Ascending aorta (tissue), 2 donors: ENCODE measurements at regions not wholly inside any gene's neighbourhood (a gene's known extent, or its start where the extent isn't known, plus 50 kb on each side); places are given as distances from the start of the nearest gene placed in this dataset.
"Not testable (repeated sequence)": the region's sequence is repeated elsewhere in the genome, so short reads cannot be mapped to it uniquely, and the experiment has no call there.

ENCODE experiments used
- DNase-seq, 2 donors: peaks; one replicate each; pipeline ENCODE4 v3.0.0-alpha.2; 2019; ENCODE audit warnings: low spot score in 2 of 2
- H3K27ac ChIP-seq, 2 donors: fragments of 200-600 bp; sonication (generic); one replicate each; pipeline ENCODE4 v1.5.1; 2016 to 2017; ENCODE audit warnings: mild to moderate bottlenecking in 1 of 2
- H3K27me3 ChIP-seq: fragments of 200-600 bp; sonication (generic); one replicate; pipeline ENCODE4 v1.5.1; 2017
- H3K36me3 ChIP-seq, 2 donors: fragments of 200-600 bp; sonication (generic); one replicate each; pipeline ENCODE4 v1.5.1; 2016
- H3K4me1 ChIP-seq, 2 donors: fragments of 200-600 bp; sonication (generic); one replicate each; pipeline ENCODE4 v1.5.1; 2016 to 2017; ENCODE audit warnings: mild to moderate bottlenecking in 1 of 2
- H3K4me3 ChIP-seq, 2 donors: fragments of 200-600 bp; sonication (generic); one replicate each; pipeline ENCODE4 v1.5.1; 2016 to 2017; ENCODE audit warnings: mild to moderate bottlenecking in 1 of 2
- H3K9me3 ChIP-seq, 2 donors: fragments of 200-600 bp; sonication (generic); one replicate each; pipeline ENCODE4 v1.5.1; 2016
- intact Hi-C: fragments of 100-400 bp; cut with DNase I; formaldehyde crosslinking; loops from one replicate; pipeline ENCODE4 v1.15.1; 2023
- TF ChIP-seq, protein P1 (sequence below), 3 experiments: fragments of 200-600 bp in 2 of 3; fragments of 450-650 bp in 1 of 3; sonication (generic) in 2 of 3; IDR thresholded peaks; one replicate each; pipeline ENCODE4 v1.5.1; 2016 to 2019; ENCODE audit warnings: antibody characterized with exemption in 3 of 3, mild to moderate bottlenecking in 1 of 3, moderate library complexity in 1 of 3

DNA sequence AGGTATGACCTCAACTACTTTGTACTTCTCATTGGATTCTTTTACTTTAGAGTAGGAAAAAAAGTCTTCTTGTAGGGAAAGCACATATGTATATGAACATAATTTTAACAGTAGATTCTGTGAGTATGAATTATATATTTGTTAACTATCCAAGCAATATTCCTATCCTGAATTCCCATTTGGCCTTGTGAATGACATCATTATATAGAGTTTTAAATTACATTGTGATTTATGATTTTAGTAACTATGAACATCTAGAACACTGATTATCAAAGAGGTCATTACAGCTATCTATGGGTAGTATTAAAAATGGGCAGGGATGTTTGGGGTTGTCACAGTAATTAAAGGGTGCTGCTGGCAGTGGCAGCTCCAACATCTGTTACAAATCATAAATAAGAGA lies 163.9 kb upstream of the TFAP2D start:
- TF ChIP-seq, protein P1, sequence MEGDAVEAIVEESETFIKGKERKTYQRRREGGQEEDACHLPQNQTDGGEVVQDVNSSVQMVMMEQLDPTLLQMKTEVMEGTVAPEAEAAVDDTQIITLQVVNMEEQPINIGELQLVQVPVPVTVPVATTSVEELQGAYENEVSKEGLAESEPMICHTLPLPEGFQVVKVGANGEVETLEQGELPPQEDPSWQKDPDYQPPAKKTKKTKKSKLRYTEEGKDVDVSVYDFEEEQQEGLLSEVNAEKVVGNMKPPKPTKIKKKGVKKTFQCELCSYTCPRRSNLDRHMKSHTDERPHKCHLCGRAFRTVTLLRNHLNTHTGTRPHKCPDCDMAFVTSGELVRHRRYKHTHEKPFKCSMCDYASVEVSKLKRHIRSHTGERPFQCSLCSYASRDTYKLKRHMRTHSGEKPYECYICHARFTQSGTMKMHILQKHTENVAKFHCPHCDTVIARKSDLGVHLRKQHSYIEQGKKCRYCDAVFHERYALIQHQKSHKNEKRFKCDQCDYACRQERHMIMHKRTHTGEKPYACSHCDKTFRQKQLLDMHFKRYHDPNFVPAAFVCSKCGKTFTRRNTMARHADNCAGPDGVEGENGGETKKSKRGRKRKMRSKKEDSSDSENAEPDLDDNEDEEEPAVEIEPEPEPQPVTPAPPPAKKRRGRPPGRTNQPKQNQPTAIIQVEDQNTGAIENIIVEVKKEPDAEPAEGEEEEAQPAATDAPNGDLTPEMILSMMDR (IDR thresholded peaks at IDR 0.05) = no peak
- Histone ChIP-seq H3K27ac (no peak overlapping the region), H3K4me1 (no peaks in the 10 kb centered on the region)

DNA sequence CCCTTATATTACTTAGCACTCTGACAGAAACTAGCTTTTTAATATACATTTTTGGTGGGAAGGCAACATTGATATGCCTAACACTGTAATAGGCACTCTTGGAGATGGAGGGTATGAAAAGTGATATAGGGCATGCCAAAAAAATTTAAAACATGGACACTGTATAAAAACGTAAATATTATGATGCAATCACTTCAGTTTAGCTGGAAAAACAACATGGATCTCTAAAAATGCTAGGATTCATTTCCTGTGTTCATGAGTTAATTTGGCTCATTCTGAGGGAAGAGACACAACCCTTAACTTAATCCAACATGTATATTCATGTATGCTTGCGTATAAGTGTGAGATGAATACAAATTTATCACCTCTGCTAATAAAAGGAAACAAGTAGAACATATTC lies 157.3 kb upstream of the TFAP2D start:
- H3K27me3 ChIP-seq = no peaks in the 10 kb centered on the region
- intact Hi-C loops = no loop called here
- H3K9me3 ChIP-seq = no peaks in the 10 kb centered on the region
- no peak overlapping the region for H3K4me3 ChIP-seq
- TF ChIP-seq, protein P1 (IDR thresholded peaks at IDR 0.05) = no peak
- H3K36me3 ChIP-seq = no peaks in the 10 kb centered on the region
- H3K4me1 ChIP-seq = no peaks in the 10 kb centered on the region
- DNase-seq = no peak
- no peak overlapping the region for H3K27ac ChIP-seq

More for the DNA sequence above, 163.9 kb upstream of the TFAP2D start:
- Histone ChIP-seq H3K27me3 (no peaks in the 10 kb centered on the region), H3K4me3 (no peak overlapping the region), H3K9me3 (no peaks in the 10 kb centered on the region), H3K36me3 (no peaks in the 10 kb centered on the region)
- no peak for DNase-seq
- intact Hi-C loops = no loop called here

DNA sequence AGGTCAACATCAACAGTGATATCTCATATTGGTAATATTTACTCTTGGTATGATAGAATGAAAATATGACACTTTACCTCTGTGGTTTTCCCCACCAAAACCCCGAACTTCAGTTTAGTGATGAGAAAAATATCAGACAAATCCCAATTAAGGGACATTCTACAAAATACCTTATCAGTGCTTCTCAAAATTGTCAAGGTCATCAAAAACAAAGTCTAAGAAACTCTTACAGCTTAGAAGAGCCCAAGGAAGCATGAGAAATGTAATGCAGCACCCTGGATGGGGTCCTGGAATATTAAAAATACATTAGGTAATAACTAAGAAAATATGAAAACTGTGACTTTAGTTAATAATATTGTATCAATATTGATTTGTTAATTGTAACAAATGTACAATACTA lies 148.3 kb upstream of the TFAP2D start:
- intact Hi-C loops = no loop called here
- Histone ChIP-seq H3K27me3 (no peaks in the 10 kb centered on the region), H3K9me3 (no peaks in the 10 kb centered on the region), H3K27ac (no peak overlapping the region), H3K4me1 (no peaks in the 10 kb centered on the region), H3K4me3 (no peak overlapping the region), H3K36me3 (no peaks in the 10 kb centered on the region)
- TF ChIP-seq, protein P1 (IDR thresholded peaks at IDR 0.05) = no peak
- DNase-seq = no peak

DNA sequence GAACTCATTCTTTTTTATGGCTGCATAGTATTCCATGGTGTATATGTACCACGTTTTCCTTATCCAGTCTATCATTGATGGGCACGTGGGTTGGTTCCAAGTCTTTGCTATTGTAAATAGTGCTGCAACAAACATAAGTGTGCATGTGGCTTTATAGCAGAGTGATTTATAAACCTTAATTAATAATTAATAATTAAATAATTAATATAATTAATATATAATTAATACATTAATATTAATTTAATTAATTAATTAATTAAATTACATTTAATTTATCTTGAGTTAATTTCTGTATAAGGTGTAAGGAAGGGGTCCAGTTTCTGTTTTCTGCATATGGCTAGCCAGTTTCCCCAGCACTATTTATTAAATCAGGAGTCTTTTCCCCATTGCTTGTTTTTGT lies 142.1 kb upstream of the TFAP2D start:
- H3K36me3 ChIP-seq, intact Hi-C loops, H3K27ac ChIP-seq, H3K4me1 ChIP-seq, H3K9me3 ChIP-seq, DNase-seq, H3K4me3 ChIP-seq, H3K27me3 ChIP-seq: not testable (repeated sequence)

DNA sequence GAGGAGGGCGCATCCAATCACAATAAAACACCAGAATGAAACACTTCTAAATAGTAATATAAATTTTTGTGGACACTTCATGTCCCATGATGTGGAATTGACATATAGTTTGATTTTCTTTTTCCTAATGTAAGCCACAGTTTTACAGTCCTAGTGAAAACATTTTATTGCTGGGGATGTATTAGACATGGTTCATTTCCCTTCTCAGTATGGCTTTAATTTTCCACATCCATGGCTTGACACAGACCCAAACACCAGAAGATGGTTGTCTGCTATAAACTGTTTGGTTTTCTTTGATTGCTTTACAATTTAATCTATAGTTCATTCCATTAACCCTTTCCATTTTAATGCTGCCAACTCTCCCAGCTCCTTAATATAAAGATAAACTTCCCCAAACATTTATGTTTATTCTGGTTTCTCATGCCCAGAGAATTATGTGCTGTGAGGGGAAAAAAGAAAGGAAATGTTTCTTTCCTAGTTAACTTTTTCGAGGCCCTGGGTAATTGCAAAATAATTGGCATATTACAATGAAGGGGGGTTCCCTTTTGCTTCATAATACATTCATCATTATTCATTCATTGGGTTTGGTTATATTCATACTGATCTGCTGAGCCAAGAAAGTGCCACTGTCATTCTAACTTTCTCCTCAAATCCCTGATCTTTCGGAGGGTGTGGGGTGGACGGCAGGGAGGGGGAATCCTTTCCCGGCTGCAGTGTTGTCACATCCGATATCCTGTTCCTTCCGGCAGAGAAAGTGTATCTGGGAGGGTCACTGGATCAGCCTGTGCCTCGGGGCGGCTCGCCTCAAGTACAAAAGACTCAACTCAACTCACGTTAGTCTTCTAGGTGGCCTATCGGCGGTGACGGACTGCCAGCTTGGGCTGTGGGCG lies 127.6 kb upstream of the TFAP2D start:
- Histone ChIP-seq H3K4me3 (no peak overlapping the region), H3K4me1 (no peaks in the 10 kb centered on the region), H3K27me3 (no peaks in the 10 kb centered on the region), H3K9me3 (no peaks in the 10 kb centered on the region), H3K36me3 (no peaks in the 10 kb centered on the region), H3K27ac (no peak overlapping the region)
- TF ChIP-seq, protein P1 (IDR thresholded peaks at IDR 0.05) = no peak
- intact Hi-C loops = no loop called here
- DNase-seq = no peak

DNA sequence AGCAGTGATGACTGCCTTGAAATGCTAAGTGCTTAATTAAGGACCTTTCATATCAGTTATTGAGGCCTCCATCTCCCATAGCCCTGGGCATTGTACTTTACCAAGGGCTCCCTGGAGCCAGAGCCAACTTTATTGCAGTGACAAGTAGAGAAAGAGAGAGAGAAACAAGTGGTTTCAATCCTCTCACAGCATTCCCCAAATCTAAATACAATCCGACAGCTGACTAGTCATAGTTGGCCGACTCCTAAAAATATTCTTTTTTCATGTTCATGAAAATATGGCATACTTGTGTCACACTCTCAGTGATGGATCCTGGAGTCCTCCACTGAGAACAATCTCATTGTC lies 127.0 kb upstream of the TFAP2D start:
- no peaks in the 10 kb centered on the region for H3K4me1 ChIP-seq
- no peaks in the 10 kb centered on the region for H3K9me3 ChIP-seq
- H3K27me3 ChIP-seq = no peaks in the 10 kb centered on the region
- TF ChIP-seq, protein P1 (IDR thresholded peaks at IDR 0.05) = no peak
- H3K4me3 ChIP-seq = no peak overlapping the region
- no peak for DNase-seq
- no peak overlapping the region for H3K27ac ChIP-seq
- no peaks in the 10 kb centered on the region for H3K36me3 ChIP-seq
- intact Hi-C loops = no loop called here
